Endothelial cell of umbilical vein (primary cell): ENCODE measurements at regions not wholly inside any gene's neighbourhood (a gene's known extent, or its start where the extent isn't known, plus 50 kb on each side); places are given as distances from the start of the nearest gene placed in this dataset.

Experiments
- BruUV-seq: library from RNA; stranded (reverse); fragments of 400-500 nt; replicated peaks from 2 replicates; lab custom pipeline; 2021; lab: Mats Ljungman, UMichigan
- CTCF ChIA-PET: fragments of 300-600, 350-600 bp; sonication (Branson Sonifier 250); formaldehyde crosslinking; loops from one replicate; lab custom pipeline; 2021; ENCODE audit warnings: antibody characterized with exemption, inconsistent platforms; lab: Charles Lee
- POLR2A ChIA-PET: fragments of 300-600, 350-600 bp; sonication (Branson Sonifier 250); formaldehyde crosslinking; loops from one replicate; lab custom pipeline; 2021; ENCODE audit warnings: antibody characterized with exemption, inconsistent platforms; lab: Charles Lee
- DNase-seq: peaks from one replicate; pipeline ENCODE4 v3.0.0-alpha.2; 2011; ENCODE audit warnings: low read depth, low spot score
- FAIRE-seq: peaks from 2 replicates; lab custom pipeline; 2011; peaks lifted over from hg19 to GRCh38; lab: Jason Lieb, UNC
- H2AFZ ChIP-seq: 2 replicates; pipeline ENCODE4 v1.6.0; 2012; ENCODE audit warnings: low read depth, low read length, control low read depth, inconsistent platforms
- H3K27ac ChIP-seq: 2 replicates; pipeline ENCODE4 v1.5.1; 2011; ENCODE audit warnings: low read depth, mild to moderate bottlenecking, control low read depth, low read length, moderate library complexity; ENCODE audit not compliant: insufficient read depth
- H3K27me3 ChIP-seq, 2 experiments: 2 replicates each; pipeline versions ENCODE4 v1.6.0 to v1.6.1; 2011; ENCODE audit warnings: low read length in 2 of 2, mixed read lengths in 1 of 2; ENCODE audit not compliant: control insufficient read depth in 2 of 2, insufficient read depth in 2 of 2
- H3K36me3 ChIP-seq, 2 experiments: 2 replicates in 1 of 2; 3 replicates in 1 of 2; pipeline ENCODE4 v1.5.1; 2011; ENCODE audit warnings: low read length in 2 of 2, mild to moderate bottlenecking in 1 of 2, moderate library complexity in 1 of 2; ENCODE audit not compliant: control insufficient read depth in 2 of 2, insufficient read depth in 2 of 2; ENCODE audit errors: extremely low read depth in 1 of 2
- H3K4me1 ChIP-seq: 3 replicates; pipeline ENCODE4 v1.5.1; 2011; ENCODE audit warnings: mild to moderate bottlenecking, low read length; ENCODE audit not compliant: control insufficient read depth, insufficient read depth; ENCODE audit errors: extremely low read depth
- H3K4me2 ChIP-seq: 2 replicates; pipeline ENCODE4 v1.6.1; 2011; ENCODE audit warnings: low read length, control low read depth, mixed read lengths; ENCODE audit not compliant: insufficient read depth
- H3K4me3 ChIP-seq, 3 experiments: fragments of 200-600 bp in 1 of 3; sonication (generic), shearing (Covaris generic) in 1 of 3; replicated peaks in 1 of 3; 2 replicates each; pipeline ENCODE4 v1.5.1; 2011 to 2016; ENCODE audit warnings: control low read depth in 3 of 3, low read length in 3 of 3, mild to moderate bottlenecking in 2 of 3, inconsistent platforms in 1 of 3, low read depth in 1 of 3, moderate library complexity in 1 of 3; ENCODE audit not compliant: insufficient read depth in 1 of 3
- H3K79me2 ChIP-seq: 2 replicates; pipeline ENCODE4 v1.6.0; 2012; ENCODE audit warnings: low read length, inconsistent platforms; ENCODE audit not compliant: control insufficient read depth, insufficient read depth
- H3K9ac ChIP-seq: replicated peaks from 2 replicates; pipeline ENCODE3; 2011; ENCODE audit warnings: low read length, control low read depth; ENCODE audit not compliant: insufficient read depth; ENCODE audit errors: extremely low read depth
- H3K9me1 ChIP-seq: replicated peaks from 3 replicates; pipeline ENCODE4 v1.6.0; 2011; ENCODE audit warnings: mild to moderate bottlenecking, low read length; ENCODE audit not compliant: control insufficient read depth, insufficient read depth; ENCODE audit errors: extremely low read depth
- H3K9me3 ChIP-seq: replicated peaks from 2 replicates; pipeline ENCODE4 v1.5.1; 2012; ENCODE audit warnings: low read length, inconsistent platforms; ENCODE audit not compliant: control insufficient read depth, insufficient read depth
- H4K20me1 ChIP-seq: replicated peaks from 2 replicates; pipeline ENCODE3; 2011; ENCODE audit warnings: mild to moderate bottlenecking, low read length; ENCODE audit not compliant: control insufficient read depth, insufficient read depth; ENCODE audit errors: extremely low read depth
- EZH2 ChIP-seq: IDR thresholded peaks from 2 replicates; pipeline ENCODE4 v1.6.1; 2012; ENCODE audit warnings: borderline replicate concordance, low read depth, mild to moderate bottlenecking, moderate library complexity, low read length, inconsistent platforms; ENCODE audit not compliant: severe bottlenecking
- MYC ChIP-seq: IDR thresholded peaks from one replicate; pipeline ENCODE4 v1.6.1; 2011; ENCODE audit warnings: mild to moderate bottlenecking, low read depth, low read length
- dilution Hi-C: fragments of 300-500 bp; cut with MboI; formaldehyde crosslinking; loops from one replicate; pipeline ENCODE4 v1.15.0; 2019; ENCODE audit warnings: low sequenced_read_pairs; ENCODE audit not compliant: extremely low pct_ligation_motif_present
- intact Hi-C: fragments of 100-400 bp; cut with micrococcal nuclease; formaldehyde crosslinking; loops from one replicate; pipeline ENCODE4 v1.10.0; 2022

DNA sequence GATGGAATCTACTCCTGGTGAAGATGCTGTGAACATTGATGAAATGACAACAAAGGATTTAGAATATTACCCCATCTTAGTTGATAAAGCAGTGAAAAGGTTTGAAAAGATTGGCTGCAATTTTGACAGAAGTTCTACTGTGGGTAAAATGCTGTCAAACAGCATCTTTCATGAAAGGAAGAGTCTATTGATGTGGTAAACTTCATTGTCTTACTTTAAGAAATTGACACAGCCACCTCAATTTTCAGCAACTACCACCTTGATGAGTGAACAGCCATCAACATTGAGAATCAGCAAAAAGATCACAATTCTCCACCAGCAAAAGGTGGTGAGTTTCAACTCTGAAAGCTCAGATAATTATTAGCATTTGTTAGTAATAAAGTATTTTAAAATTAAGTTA is 310.3 kb upstream of the RBMS1 start:
- Histone ChIP-seq H3K9me1 (no peaks in the 10 kb centered on the region), H3K4me3 (no peak overlapping the region), H3K27me3 (no peaks in the 10 kb centered on the region), H3K4me1 (no peaks in the 10 kb centered on the region), H3K79me2 (no peaks in the 10 kb centered on the region), H4K20me1 (no peaks in the 10 kb centered on the region), H3K9ac (no peak overlapping the region), H3K4me2 (no peak overlapping the region), H2AFZ (no peak overlapping the region), H3K27ac (no peak overlapping the region), H3K9me3 (no peaks in the 10 kb centered on the region), H3K36me3 (no peaks in the 10 kb centered on the region)
- no TSS peak for BruUV-seq
- dilution Hi-C loops = no loop called here
- CTCF ChIA-PET = no interaction called here
- intact Hi-C loops = no loop called here
- TF ChIP-seq EZH2 = no peak
- DNase-seq (no peak), FAIRE-seq (no peak)
- POLR2A ChIA-PET = no interaction called here

DNA sequence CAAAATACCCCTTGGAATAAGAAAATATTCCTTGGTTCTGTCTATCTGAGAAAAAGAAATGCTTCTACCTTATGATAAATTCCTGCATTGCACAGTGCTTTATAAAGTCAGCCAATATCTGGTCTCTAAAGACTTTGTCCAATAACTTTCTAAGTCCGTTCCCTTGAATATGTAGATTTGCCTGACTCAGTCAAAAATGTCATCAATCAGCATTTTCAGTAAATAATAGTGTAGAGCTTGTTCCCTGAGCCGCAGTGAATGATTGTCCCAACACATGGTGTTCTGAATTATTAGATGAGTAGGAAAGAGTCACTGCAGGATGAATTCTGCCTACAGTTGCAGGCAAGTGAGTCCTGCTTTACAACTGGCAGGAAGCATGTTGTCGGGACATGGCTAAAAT is 316.8 kb upstream of the RBMS1 start:
- H3K4me1 ChIP-seq = no peaks in the 10 kb centered on the region
- intact Hi-C loops (no loop called here), dilution Hi-C loops (no loop called here)
- no peaks in the 10 kb centered on the region for H4K20me1 ChIP-seq
- peaks cover 3 to 4% of the 10 kb centered on the region in 2 experiments for H3K27me3 ChIP-seq
- H3K4me3 ChIP-seq = no peak overlapping the region
- no peaks in the 10 kb centered on the region for H3K36me3 ChIP-seq
- FAIRE-seq (no peak), DNase-seq (no peak)
- ChIA-PET POLR2A (no interaction called here), CTCF (no interaction called here)
- H2AFZ ChIP-seq = no peak overlapping the region
- H3K9me1 ChIP-seq = no peaks in the 10 kb centered on the region
- no peak overlapping the region for H3K27ac ChIP-seq
- H3K9ac ChIP-seq = no peak overlapping the region
- BruUV-seq = no TSS peak
- TF ChIP-seq MYC = no peak
- H3K4me2 ChIP-seq = no peak overlapping the region
- no peaks in the 10 kb centered on the region for H3K79me2 ChIP-seq
- H3K9me3 ChIP-seq = no peaks in the 10 kb centered on the region
